HG03097 (cell line): ENCODE measurements at regions not wholly inside any gene's neighbourhood (a gene's known extent, or its start where the extent isn't known, plus 50 kb on each side); places are given as distances from the start of the nearest gene placed in this dataset.
"Not testable (repeated sequence)": the region's sequence is repeated elsewhere in the genome, so short reads cannot be mapped to it uniquely, and the experiment has no call there.

Source experiments
- ATAC-seq: cut with Tn5 transposase; IDR thresholded peaks from one replicate; pipeline ENCODE4 v1.9.1; 2021; ENCODE audit not compliant: unreplicated experiment, low FRiP score

DNA sequence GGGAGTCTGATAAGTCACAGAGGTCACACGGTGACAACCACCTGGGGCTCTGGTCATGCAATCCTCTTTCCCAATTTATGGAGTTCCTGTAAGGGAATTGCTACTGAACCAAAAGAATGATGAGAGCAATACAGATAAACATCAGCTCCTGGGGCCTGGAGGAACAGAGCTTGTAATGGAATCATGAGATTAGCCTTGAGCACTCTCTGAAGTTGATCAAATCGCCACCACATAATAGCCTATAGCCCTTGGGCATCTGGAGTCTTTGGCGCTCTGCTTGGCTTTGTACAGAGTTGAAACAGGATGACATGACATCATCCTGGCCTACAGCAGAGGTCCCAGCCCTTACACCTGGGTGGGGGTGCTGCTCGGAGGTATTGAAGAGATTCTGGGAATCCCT lies 154.3 kb upstream of the DTNBP1 start:
- ATAC-seq: no peak

DNA sequence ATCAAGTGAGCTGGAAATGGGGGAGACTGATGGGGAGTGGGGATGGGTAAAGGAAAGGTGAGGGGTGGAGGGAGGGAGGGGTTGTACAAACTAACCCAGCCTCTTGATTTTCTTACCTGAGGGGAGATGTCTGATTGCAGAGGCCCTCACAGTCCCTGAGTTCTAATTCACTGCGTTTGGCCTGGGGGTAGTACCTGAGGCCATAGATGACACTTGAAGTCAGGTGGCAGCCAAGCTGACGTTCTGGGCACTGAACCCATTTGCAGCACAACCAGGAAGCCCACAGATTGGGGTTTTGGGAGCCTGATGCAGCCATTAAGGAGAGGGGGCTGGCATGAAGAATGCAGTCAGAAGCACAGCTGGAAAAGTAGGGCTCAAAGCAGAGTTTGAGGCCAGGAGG lies 153.8 kb upstream of the DTNBP1 start:
- ATAC-seq: no peak

DNA sequence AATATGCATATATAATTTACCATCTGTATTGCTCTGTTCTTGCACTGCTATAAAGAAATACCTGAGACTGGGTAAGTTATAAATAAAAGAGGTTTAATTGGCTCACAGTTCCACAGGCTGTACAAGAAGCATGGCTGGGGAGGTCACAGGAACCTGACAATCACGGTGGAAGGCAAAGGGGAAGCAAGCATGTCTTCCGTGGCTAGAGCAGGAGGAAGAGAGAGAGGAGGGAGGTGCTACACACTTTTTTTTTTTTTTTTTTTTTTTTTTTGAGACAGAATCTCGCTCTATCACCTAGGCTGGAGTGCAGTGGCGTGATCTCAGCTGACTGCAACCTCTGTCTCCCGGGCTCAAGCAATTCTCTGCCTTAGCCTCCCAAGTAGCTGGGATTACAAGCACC lies 150.9 kb upstream of the DTNBP1 start:
- ATAC-seq: not testable (repeated sequence)

DNA sequence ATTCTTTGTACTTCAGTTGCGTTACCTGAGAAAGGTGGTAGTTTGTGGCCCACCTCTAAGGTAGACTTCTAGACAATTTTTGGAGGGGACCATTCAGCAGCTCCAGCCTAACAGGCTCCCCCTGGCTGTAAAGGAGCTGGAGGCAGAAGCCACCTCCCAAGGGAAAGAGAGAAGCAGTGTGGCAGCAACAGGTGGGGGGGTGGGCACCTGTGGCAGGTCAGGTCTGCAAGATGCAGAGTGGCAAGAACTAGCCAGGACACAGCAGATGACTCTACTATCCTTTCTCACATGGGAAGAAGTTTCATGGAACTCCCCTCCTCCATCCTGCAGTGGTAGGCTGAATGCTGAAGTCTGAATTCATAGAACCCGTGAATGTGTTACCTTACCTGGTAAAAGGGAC lies 148.3 kb upstream of the DTNBP1 start:
- no peak for ATAC-seq

DNA sequence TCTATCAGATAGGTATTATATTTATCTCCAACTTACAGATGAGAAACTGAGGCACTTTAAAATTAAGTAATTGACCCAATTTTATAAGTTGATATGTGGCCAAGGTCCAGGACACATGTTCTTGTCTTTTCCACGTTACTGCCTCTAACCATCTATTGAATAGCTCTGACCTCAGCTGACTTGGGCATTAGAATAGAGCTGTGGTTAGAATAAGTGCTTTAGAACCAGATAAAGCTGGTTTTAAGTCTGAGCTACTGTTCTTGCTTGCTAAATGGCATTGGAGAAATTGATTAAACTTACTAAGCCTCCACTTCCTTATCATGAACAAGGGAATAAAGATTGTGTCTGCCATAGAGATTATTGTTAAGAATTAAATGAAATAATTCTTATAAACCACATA lies 147.8 kb upstream of the DTNBP1 start:
- ATAC-seq: no peak

DNA sequence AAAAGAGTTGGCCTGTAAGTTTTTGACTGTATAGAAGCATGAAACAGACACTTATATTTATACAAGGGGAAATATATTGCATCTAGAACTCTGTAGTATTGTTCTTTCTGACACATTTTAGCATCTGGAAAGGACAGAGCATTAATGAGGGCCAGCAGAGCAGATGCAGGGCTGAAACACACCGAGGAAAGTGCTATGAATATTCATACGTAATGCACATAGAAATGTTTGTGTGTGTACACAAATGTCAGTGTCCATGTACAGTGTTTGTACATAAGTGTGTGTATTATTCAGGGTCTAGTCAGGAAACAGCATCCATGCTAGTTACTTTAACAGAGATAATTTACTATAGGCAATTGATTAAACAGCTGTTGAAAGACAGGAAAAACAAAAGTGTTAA lies 146.5 kb upstream of the DTNBP1 start:
- no peak for ATAC-seq

DNA sequence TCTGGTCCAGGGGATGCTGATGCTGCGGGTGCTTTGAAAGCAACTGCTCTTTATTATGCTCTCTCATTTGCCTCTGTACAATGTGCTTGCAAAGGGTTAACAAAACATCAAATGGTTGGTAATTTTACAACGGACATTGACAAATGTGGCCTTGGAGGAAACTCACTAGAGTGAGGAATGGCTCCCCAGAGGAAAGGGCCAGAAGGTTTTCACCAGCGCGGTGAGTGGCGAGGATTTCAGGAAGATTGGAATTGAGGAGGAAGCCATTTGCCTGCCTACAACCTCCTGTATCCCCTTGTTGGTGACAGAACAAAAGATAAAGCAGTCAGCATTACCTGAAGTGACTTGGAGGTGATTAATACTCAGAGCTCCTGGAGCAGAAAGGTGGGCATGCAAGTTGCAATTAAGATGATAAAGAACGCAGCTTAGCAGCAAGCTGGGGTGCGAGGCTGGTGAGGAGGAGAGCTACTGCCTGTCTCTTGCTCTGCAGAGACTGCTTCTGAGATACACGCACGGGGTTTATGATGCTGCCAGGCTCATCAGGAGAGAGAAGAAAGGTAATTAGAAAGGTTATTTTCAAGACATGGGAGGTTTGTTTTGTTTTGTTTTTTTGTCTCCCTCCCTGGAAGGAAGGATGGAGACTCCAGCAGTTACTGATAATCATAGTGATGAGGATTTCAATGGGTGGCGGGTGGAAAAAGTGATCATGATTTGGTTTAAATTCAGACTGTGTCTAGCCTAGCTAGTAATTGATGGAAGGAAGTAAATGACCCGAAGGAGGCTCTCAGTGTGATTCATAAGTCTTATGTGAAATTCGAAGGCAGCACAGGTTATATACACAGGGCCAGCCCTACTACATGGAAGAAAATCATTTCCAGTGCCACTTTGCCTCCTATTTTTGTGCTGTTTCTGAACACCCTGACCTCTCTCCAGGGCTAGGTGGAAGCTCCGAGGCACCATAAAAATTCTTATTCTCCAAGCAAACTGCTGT lies 141.6 kb upstream of the DTNBP1 start:
- ATAC-seq: no peak

DNA sequence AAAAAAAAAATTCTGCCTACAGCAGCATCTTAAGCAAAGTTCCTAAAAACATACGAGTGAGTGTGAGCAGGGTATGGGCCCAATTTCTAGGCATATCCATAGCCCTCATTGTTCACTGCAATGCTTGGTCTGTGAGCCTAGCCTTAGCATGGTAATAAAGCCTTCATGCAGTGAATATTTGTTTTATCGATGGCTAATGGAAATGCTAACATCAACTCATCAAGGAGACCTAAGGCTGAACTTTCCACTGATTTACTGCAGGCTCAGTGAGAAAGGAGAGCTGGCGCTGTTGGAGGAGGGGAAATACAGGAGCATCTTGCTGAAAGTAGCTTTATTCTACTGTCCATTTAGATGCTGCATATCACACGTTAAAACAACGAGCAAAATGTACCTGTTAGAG lies 139.6 kb upstream of the DTNBP1 start:
- ATAC-seq: no peak

DNA sequence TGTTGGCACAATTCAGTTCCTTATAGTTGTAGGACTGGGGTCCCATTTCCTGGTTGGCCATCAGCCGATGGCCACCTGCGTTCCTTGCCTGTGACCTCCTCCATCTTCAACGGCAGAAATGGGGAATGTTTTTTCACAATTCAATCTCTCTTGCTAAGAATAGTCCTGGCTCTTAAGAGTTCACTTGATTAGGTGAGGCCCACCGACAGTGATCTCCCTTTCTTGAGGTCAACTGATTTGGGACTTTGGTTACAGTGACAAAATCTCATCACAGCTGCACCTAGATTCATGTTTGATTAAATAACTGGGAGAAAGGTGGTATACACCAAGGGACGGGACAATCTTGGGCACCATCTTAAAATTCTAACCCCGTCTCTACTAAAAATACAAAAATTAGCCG lies 139.1 kb upstream of the DTNBP1 start:
- no peak for ATAC-seq

DNA sequence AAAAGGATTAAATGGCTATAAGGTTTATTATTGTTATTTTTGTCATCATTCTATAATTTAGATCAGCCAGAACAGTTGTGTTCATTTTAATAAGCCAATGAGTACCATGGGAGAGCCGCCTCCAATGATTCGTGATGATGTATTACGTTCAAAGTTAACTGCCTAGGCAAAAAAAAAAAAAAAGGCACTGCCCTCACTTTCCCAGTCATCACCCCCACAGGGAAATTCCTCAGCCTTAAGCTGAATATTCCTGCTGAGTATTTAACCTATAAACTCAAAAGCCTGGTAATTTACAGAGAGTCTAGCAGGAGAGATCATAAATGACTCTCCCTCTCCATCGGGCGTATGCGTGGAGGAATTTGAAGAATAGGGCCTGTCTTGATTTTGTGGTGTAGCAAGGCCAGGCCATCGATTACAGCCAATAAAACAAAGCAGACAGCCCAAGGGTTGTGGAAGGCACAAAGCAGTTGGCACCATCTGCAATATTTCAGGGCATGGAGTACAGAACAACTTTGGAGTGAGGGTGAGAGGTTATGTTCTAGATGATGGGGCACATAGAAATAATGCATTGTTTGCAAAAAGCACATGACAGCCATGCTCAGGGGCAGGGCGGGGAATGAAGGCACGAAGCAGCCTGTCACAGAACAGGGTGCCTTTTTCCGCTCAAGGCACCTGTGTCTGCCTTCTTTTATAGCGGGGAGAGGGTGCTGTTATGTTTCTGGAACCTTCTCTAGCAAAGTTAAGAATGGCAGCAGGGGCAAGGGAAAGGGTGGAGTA lies 138.2 kb upstream of the DTNBP1 start:
- no peak for ATAC-seq

DNA sequence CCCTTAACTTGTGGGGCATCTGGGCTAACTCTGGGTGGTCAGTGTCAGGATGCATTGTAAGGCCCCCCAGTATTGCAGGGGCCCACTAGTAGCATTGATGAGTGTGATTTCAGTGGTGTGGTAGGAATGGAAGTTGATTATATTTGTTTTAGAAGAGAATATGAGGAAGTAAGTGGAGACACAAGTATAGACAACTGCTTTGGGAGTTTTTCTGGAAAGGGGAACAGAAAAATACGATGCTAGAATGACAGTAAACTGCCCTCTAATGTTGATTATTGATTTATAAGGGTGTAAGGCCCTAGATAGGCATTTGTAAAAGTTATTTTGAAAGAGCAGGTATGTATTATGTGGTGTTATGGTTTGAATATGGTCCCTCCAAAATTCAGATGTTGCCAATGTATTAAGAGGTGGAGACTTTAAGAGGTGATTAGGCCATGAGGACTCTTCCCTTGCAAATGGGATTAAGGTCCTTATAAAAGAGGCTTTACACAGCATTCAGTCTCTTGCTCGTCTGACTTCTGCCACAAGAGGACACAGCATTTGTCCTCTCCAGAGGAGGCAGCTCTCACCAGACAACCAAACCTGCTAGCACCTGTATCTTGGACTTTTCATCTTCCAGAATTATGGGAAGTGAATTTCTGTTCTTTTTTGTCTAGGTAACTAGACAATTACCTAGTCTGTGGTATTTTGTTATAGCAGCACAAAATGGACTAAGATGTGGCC lies 135.9 kb upstream of the DTNBP1 start:
- ATAC-seq: no peak

DNA sequence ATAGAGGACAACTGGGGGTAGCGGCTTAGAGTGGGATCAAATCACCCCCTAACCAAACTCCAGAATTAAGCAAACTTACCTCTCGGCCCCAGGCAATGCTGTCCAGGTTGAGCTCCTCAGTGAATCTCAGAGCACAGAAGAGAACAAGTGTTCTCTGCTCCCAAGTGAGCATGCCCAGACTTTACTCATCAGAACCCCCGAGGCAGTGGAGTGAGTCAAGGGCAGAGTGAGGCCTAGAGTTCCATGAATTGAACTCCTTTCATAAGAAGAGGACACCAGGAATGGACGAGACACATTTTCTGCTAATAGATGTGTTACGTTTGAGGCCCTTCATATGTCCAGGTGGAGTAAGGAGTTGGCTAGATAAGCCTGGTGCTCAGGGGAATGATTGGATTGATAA lies 134.0 kb upstream of the DTNBP1 start:
- no peak for ATAC-seq

DNA sequence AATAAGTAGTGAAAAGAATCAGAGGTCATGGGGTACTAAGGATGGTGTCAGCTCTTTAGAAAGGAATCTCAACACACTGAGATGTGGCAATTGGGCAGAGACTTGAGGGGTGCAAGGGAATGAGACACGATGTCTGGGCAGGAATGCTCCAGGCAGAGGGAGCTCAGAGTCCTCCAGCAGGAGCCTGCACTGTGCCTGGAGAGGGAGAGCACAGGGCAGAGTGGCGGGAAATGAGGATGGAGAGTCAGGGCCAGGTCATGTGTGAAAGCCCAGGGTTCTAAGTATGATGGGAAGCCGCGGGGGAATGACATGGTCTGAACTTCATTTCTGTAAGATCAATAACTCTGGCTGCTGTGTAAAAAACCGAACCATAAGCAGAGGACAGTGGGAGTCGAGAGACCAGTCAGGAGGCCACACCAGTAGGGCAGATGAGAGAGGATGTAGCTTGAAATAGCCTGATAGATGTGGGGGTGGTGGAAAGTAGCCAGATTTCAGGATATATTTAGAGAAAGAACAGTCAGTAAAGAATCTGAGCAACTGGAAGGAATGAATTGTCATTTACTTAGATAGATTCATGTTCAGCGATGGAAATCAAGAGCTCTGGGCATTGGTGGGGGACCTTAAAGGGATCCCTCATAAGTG lies 133.4 kb upstream of the DTNBP1 start:
- no peak for ATAC-seq

DNA sequence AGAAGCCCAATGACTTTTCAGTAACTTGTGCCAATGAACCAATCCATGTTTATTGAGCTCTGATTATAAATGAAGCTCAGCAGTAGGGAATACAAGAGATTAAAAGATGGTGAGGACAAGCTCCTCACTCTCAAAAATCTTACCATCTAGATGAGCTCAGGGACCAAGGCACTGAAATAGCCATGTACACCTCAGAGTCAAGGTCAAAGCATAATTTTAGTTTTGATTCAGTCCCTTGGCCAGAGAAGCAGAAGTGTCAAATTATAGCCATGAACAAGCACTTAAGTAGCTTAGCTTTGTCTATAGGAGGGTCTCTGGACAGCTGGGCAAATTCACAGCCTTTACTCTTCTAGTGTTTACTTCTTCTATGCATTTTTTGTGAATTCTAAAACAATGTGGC lies 131.0 kb upstream of the DTNBP1 start:
- no peak for ATAC-seq

DNA sequence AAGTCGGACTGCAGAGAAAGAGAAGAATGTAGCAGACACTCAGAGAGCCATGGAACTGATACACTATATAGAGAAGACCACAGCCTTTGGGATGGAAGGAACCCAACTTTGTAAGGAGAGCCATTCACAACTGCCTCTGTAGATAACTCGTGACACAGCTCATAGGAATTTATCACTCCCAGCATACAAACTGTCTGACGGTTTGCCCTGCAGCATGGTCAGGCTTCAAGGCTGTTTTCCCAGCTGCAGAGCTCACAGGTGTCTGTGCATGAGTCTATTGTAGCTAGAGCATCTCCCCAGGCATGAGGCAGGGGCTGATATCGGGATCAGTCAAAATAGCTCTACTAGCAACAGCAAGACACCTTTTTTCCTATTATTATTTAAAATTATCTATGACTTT lies 130.5 kb upstream of the DTNBP1 start:
- no peak for ATAC-seq

DNA sequence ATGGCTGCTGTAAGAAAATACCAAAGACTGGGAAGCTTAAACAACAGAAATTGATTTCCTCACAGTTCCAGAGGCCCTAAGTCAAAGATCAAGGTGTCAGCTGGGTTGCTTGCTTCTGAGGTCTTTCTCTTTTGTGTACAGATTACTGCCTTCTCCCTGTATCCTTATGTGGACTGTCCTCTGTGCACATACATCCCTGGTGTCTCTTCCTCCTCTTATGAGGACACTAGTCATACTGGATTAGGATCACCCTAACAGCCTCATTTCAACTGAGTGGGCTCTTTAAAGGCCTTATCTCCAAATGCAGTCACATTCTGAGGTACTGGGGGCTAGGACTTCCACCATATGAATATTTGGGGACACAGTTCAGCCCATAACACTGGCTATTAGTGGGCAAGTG lies 130.0 kb upstream of the DTNBP1 start:
- ATAC-seq: no peak

DNA sequence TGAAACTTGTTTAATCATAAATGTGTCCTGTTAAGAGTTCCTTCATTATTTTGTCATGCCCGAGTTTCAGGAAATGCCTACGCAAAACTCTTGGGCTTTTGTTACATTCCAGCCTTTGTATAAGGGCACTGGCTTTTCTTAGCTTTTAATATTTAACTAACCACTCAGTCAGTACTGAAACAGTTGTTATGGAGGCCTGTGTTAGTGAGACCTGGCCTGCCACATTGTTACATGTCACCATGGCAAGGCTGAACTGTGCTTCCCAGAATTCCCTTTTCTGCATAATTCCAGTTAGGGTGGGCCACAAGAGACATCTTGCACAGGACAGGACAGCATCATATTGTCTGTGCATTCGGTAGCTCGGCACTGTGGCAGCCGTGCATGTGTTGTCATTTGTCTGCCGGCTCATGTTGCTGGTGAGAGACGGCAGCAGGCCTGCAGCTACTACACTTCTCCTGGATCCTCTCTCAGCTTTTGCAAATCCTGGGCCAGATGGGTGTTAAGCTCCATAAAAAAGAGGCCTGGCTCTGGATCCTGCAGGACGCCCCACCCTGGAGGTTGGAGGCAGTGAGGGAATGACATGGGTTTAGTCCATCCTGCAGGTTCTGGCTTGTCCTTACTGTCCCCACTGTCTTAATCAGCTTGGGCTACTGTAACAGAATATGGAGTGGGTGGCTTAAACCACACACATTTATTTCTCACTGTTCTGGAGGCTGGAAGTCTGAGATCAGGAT lies 128.8 kb upstream of the DTNBP1 start:
- ATAC-seq: no peak

DNA sequence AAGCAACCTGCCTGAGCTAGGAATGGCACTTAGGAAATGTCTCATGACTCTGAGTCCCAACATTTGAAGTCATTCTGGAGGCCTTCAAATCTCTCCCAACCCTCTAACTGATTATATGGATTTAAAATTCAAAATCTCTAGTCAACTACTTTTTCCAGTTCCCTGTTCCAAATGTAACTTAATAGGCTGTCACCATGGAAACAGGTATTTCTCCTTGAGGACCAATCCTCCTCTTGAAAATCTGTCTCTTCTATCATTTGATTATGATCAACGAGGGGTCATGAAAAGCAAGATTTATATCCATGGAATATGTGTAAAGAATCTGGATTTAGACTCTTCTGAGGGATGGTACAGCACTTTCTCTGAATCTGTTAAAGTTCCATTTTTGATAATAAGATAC lies 127.3 kb upstream of the DTNBP1 start:
- ATAC-seq: no peak

DNA sequence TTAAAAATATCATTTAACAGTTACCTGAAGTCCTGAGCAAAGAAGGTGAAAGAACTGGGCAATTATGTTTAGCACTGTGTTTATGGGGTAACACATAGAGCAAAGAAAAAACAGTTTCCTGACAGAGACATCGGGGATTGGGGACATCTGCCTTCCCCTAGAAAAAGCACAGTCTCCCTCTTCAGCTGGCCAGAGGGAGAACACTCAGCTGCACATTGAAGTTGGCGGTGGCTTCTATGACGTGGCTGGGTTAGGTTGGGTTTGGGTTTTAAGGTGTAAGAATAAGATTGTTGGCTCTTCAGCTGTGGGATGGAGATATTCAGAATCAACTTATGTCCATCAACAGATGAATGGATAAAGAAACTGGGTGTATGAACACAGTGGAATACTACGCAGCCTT lies 124.0 kb upstream of the DTNBP1 start:
- no peak for ATAC-seq

DNA sequence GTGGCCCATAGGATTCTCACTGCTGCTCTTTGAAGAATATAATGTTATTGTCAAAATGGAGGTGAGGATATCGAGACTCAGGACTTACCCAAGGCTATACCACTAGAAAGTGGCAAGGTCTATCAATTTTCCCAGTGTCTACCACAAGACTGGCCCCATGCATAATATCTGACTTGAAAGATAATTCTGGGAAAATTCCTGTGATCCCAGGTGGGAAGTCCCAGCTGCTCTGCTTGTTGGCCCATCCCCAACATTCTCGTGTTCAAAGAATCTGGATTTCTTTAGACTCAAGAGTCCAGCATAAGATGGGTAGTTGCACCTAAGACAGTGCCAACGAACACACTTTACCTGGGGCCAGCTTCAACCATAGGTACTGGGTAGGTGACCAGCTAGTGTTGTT lies 120.7 kb upstream of the DTNBP1 start:
- ATAC-seq: no peak
